ENCODE measurements at regions not wholly inside any gene's neighbourhood (a gene's known extent, or its start where the extent isn't known, plus 50 kb on each side); places are given as distances from the start of the nearest gene placed in this dataset.

- no peaks in the 10 kb centered on the region for H3K27me3 ChIP-seq
- WGBS, 4 donors: 51 to 59% (median 56%) methylated on average over 11 of the region's 11 CpGs
- peak overlapping the region in 6 of 12 donors; percentile 9 to 71 (median 63) for H3K27ac ChIP-seq
- intact Hi-C loops (cut with DNase I): loop anchor here in 1 of 10 donors (5.0 kb wide), 1 partner anchor 807 kb away; the partner anchor contains the start of gene FZD8
- no peaks in the 10 kb centered on the region for H3K9me3 ChIP-seq
- DNase-seq (no peak), ATAC-seq (no peak)
- no peak for TF ChIP-seq CTCF (IDR thresholded peaks at IDR 0.05)
- no peak for TF ChIP-seq POLR2A (IDR thresholded peaks at IDR 0.05)
- peaks cover 0 to 20% (median 9%) of the 10 kb centered on the region in 12 donors for H3K4me1 ChIP-seq
- no peaks in the 10 kb centered on the region for H3K36me3 ChIP-seq
- H3K4me3 ChIP-seq: no peak overlapping the region
These were observed 676.4 kb upstream of the ANKRD30A start for GRCh38 chr10:36448760-36449691.

- 25 to 40% (median 32%) methylated on average over 8 of the region's 8 CpGs for WGBS, 4 donors
- TF ChIP-seq CTCF (IDR thresholded peaks at IDR 0.05) (no peak), POLR2A (IDR thresholded peaks at IDR 0.05) (no peak)
- Histone ChIP-seq H3K27ac (peak overlapping the region in 10 of 12 donors; percentile 28 to 79 (median 56)), H3K27me3 (no peaks in the 10 kb centered on the region), H3K9me3 (no peaks in the 10 kb centered on the region), H3K4me1 (peaks cover 0 to 22% (median 9%) of the 10 kb centered on the region in 12 donors), H3K36me3 (no peaks in the 10 kb centered on the region), H3K4me3 (peak overlapping the region in 1 of 12 donors; percentile 2)
- peak; percentile 56 to 93 (median 80) for DNase-seq
- ATAC-seq: peak; percentile 80 to 90 (median 86)
- intact Hi-C loops (cut with DNase I): loop anchor here in 1 of 10 donors (5.0 kb wide), 1 partner anchor 805 kb away; the partner anchor contains the start of gene FZD8
These were observed 678.5 kb upstream of the ANKRD30A start for GRCh38 chr10:36446881-36447280.

- intact Hi-C loops (cut with DNase I): loop anchor here in 1 of 10 donors (5.0 kb wide), 1 partner anchor 801 kb away; the partner anchor contains the start of gene FZD8
- no peaks in the 10 kb centered on the region for H3K9me3 ChIP-seq
- no peaks in the 10 kb centered on the region for H3K36me3 ChIP-seq
- TF ChIP-seq POLR2A (IDR thresholded peaks at IDR 0.05) (no peak), CTCF (IDR thresholded peaks at IDR 0.05) (no peak)
- DNase-seq: no peak
- ATAC-seq: no peak
- no peaks in the 10 kb centered on the region for H3K27me3 ChIP-seq
- no peak overlapping the region for H3K4me3 ChIP-seq
- H3K27ac ChIP-seq: no peak overlapping the region
- H3K4me1 ChIP-seq: peaks cover 0 to 19% (median 3%) of the 10 kb centered on the region in 12 donors
These were observed 682.2 kb upstream of the ANKRD30A start for GRCh38 chr10:36443233-36443632.

GRCh38 chr10:36441557-36441956 is 683.8 kb upstream of the ANKRD30A start:
- peaks cover 0 to 14% (median 0%) of the 10 kb centered on the region in 12 donors for H3K4me1 ChIP-seq
- no peak for TF ChIP-seq POLR2A (IDR thresholded peaks at IDR 0.05)
- TF ChIP-seq CTCF (IDR thresholded peaks at IDR 0.05): no peak
- H3K27ac ChIP-seq: peak overlapping the region in 1 of 12 donors; percentile 24
- H3K4me3 ChIP-seq: no peak overlapping the region
- peaks cover 0 to 3% (median 0%) of the 10 kb centered on the region in 12 donors for H3K9me3 ChIP-seq
- DNase-seq: peak in 1 of 5 donors; percentile 66
- WGBS, 4 donors: 39 to 52% (median 42%) methylated on average over 7 of the region's 7 CpGs
- H3K36me3 ChIP-seq: no peaks in the 10 kb centered on the region
- ATAC-seq: peak; percentile 54 to 97 (median 84)
- H3K27me3 ChIP-seq: no peaks in the 10 kb centered on the region
- intact Hi-C loops (cut with DNase I): loop anchor here in 1 of 10 donors (5.0 kb wide), 1 partner anchor 799 kb away; the partner anchor contains the start of gene FZD8
